Stomach (tissue), 4 donors: ENCODE measurements at regions not wholly inside any gene's neighbourhood (a gene's known extent, or its start where the extent isn't known, plus 50 kb on each side); places are given as distances from the start of the nearest gene placed in this dataset.

Source experiments
- EP300 ChIP-seq: sonication (generic); formaldehyde crosslinking; IDR thresholded peaks from one replicate; pipeline ENCODE4 v1.6.1; 2017; ENCODE audit warnings: antibody characterized with exemption
- POLR2A ChIP-seq, 4 donors: fragments of 450-650 bp; IDR thresholded peaks; one replicate each; pipeline ENCODE4 v1.6.1; 2016; ENCODE audit warnings: antibody characterized with exemption in 4 of 4, control low read depth in 2 of 4, mild to moderate bottlenecking in 1 of 4, moderate library complexity in 1 of 4

DNA sequence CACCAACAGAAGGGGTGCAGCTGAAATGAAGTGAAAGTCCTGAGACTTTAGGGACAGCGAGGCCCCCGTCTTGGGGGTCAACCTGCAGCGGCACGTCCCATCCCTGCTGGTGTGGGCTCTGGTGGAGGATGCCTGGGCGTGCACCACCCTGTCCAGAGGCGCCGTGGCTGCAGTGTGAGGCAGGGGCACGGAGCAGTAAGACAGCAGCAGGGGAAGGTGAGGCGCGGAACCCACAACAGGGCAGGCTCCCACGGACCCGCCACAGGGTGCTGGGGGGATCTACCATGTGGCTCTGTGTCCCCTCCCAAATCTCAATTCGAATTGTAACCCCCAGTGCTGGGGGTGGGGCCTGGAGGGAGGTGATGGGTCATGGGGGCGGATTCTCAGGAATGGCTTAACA is 158.6 kb downstream of the SHANK2 start:
- no peak for TF ChIP-seq POLR2A (IDR thresholded peaks at IDR 0.05)
- no peak for TF ChIP-seq EP300
